ENCODE measurements at regions not wholly inside any gene's neighbourhood (a gene's known extent, or its start where the extent isn't known, plus 50 kb on each side); places are given as distances from the start of the nearest gene placed in this dataset.

GRCh38 chr13:111622051-111622531 is 301.6 kb downstream of the TEX29 start:
- Histone ChIP-seq H3K36me3 (ENCODE audit: insufficient read depth, low read length) (no peaks in the 10 kb centered on the region), H3K27ac (ENCODE audit: low read depth, low read length) (no peak overlapping the region), H3K4me1 (ENCODE audit: insufficient read depth, low read length) (no peaks in the 10 kb centered on the region), H3K27me3 (ENCODE audit: insufficient read depth, low read length, poor library complexity, severe bottlenecking) (no peaks in the 10 kb centered on the region), H3K9me3 (ENCODE audit: low read length) (no peaks in the 10 kb centered on the region), H3K4me3 (ENCODE audit: low read length) (no peak overlapping the region)
- H3K36me3 Mint-ChIP-seq = no peaks in the 10 kb centered on the region
- no peak overlapping the region for H3K27ac Mint-ChIP-seq
- H3K27me3 Mint-ChIP-seq = peaks cover 0 to 1% of the 10 kb centered on the region in 2 donors
- H3K4me1 Mint-ChIP-seq = no peaks in the 10 kb centered on the region
- CTCF ChIA-PET = no interaction called here
- no peaks in the 10 kb centered on the region for H3K9me3 Mint-ChIP-seq
- no peak overlapping the region for H3K4me3 Mint-ChIP-seq
- POLR2A ChIA-PET = no interaction called here
- no peak for DNase-seq

- H3K27ac Mint-ChIP-seq = no peak overlapping the region
- DNase-seq = no peak
- ChIA-PET CTCF (no interaction called here), POLR2A (no interaction called here)
- Histone ChIP-seq H3K27ac (ENCODE audit: low read depth, low read length) (no peak overlapping the region), H3K4me1 (ENCODE audit: insufficient read depth, low read length) (no peaks in the 10 kb centered on the region), H3K9me3 (ENCODE audit: low read length) (no peaks in the 10 kb centered on the region), H3K4me3 (ENCODE audit: low read length) (no peak overlapping the region), H3K36me3 (ENCODE audit: insufficient read depth, low read length) (no peaks in the 10 kb centered on the region), H3K27me3 (ENCODE audit: insufficient read depth, low read length, poor library complexity, severe bottlenecking) (no peaks in the 10 kb centered on the region)
- no peak overlapping the region for H3K4me3 Mint-ChIP-seq
- H3K27me3 Mint-ChIP-seq = peaks cover 0 to 1% of the 10 kb centered on the region in 2 donors
- no peaks in the 10 kb centered on the region for H3K4me1 Mint-ChIP-seq
- no peaks in the 10 kb centered on the region for H3K36me3 Mint-ChIP-seq
- no peaks in the 10 kb centered on the region for H3K9me3 Mint-ChIP-seq
Observed at GRCh38 chr13:111623208-111623607, 302.8 kb downstream of the TEX29 start.

GRCh38 chr13:111623743-111624505 is 303.5 kb downstream of the TEX29 start:
- no peaks in the 10 kb centered on the region for H3K9me3 Mint-ChIP-seq
- Histone ChIP-seq H3K9me3 (ENCODE audit: low read length) (no peaks in the 10 kb centered on the region), H3K4me1 (ENCODE audit: insufficient read depth, low read length) (no peaks in the 10 kb centered on the region), H3K27me3 (ENCODE audit: insufficient read depth, low read length, poor library complexity, severe bottlenecking) (no peaks in the 10 kb centered on the region), H3K27ac (ENCODE audit: low read depth, low read length) (no peak overlapping the region), H3K36me3 (ENCODE audit: insufficient read depth, low read length) (no peaks in the 10 kb centered on the region), H3K4me3 (ENCODE audit: low read length) (no peak overlapping the region)
- no peak overlapping the region for H3K27ac Mint-ChIP-seq
- CTCF ChIA-PET = no interaction called here
- no peaks in the 10 kb centered on the region for H3K36me3 Mint-ChIP-seq
- peaks cover 0 to 1% of the 10 kb centered on the region in 2 donors for H3K27me3 Mint-ChIP-seq
- POLR2A ChIA-PET = no interaction called here
- no peak overlapping the region for H3K4me3 Mint-ChIP-seq
- no peaks in the 10 kb centered on the region for H3K4me1 Mint-ChIP-seq
- no peak for DNase-seq

DNA sequence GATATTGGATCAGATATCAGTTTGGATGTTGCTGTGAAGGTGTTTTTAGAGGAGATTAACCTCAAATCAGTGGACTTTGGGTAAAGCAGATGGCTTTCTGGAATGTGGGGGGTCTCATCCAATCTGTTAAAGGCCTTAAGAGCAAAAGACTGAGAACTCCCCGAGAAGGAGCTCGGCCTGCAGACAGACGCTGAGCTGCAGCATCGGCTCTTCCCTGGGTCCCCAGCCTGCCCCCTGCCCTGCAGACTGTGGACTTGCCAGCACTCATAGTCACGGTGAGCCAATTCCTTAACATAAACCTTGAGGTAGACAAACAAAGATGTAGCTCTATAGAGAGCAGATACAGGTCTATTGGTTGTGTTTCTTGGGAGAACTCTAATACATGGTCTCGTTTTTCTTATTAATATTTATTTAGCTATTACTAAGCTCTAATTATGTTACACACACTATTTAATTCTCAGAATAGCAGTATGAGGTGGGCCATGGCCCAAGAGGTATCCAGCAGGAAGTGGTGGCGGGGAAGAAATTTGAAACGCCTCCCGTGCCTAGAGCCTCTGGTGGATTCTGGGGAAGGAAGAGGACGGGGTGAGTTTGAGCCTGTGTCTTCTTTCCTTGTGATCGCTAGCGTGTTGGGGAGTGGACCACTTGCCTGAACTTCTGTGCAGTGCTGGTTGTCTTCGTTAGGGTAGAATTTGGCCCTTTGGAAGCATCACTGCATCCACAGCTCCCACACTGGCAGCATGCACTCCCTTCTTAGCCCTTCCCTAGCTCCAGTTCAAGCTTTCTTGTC is 305.3 kb downstream of the TEX29 start:
- Histone ChIP-seq H3K27ac (ENCODE audit: low read depth, low read length) (no peak overlapping the region), H3K9me3 (ENCODE audit: low read length) (no peaks in the 10 kb centered on the region), H3K4me3 (ENCODE audit: low read length) (no peak overlapping the region), H3K36me3 (ENCODE audit: insufficient read depth, low read length) (no peaks in the 10 kb centered on the region), H3K4me1 (ENCODE audit: insufficient read depth, low read length) (no peaks in the 10 kb centered on the region), H3K27me3 (ENCODE audit: insufficient read depth, low read length, poor library complexity, severe bottlenecking) (no peaks in the 10 kb centered on the region)
- Mint-ChIP-seq H3K27me3 (peaks cover 0 to 1% of the 10 kb centered on the region in 2 donors), H3K4me3 (no peak overlapping the region), H3K4me1 (no peaks in the 10 kb centered on the region), H3K36me3 (no peaks in the 10 kb centered on the region), H3K9me3 (no peaks in the 10 kb centered on the region), H3K27ac (no peak overlapping the region)
- POLR2A ChIA-PET = no interaction called here
- CTCF ChIA-PET = no interaction called here
- no peak for DNase-seq

DNA sequence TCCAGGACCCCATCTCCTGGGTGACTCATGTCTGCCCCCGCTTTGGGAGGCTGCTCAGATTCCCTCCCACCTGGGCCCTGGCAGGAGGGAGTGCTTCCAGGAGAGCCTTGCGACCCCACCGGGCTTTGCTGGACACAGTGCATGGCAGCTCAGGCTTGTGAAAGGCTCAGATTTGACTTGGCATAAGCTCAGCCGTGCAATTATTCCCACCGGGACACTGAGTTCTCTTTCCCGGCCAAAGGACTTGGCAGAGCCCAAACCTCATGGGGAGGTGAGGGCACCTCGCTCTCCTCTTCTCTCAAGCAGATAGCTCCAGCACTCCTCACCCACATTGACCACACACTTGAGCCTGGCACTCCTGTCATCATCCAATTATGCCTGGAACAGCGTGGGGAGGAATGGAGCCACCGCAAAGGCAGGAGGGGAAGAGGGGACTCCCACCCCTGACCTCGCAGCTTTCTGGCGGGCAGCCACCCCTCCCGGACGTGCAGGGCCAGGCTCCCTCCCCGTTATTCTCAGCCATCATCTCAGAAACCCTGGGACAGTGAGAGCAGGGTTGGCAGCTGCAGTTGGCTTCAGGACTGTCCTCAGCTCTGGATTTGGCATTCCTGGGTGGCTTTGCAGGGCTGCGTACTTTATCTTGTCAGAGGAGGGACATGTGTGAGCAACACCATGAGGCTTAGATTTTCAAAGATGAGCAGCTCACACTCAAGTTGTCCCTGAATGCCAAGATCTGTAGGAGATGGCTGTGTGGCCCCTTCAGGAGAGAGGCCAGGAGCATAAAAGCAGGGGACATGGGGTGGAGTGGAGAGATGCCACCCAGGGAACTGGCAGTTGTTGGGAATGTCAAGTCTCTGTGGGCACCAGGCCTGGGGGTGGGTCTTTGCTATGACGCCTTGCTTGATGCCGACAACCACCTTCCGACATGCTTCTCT is 306.2 kb downstream of the TEX29 start:
- Histone ChIP-seq H3K36me3 (ENCODE audit: insufficient read depth, low read length) (no peaks in the 10 kb centered on the region), H3K27me3 (ENCODE audit: insufficient read depth, low read length, poor library complexity, severe bottlenecking) (no peaks in the 10 kb centered on the region), H3K27ac (ENCODE audit: low read depth, low read length) (no peak overlapping the region), H3K4me3 (ENCODE audit: low read length) (no peak overlapping the region), H3K9me3 (ENCODE audit: low read length) (no peaks in the 10 kb centered on the region), H3K4me1 (ENCODE audit: insufficient read depth, low read length) (no peaks in the 10 kb centered on the region)
- CTCF ChIA-PET = no interaction called here
- Mint-ChIP-seq H3K27me3 (peaks cover 0 to 1% of the 10 kb centered on the region in 2 donors), H3K36me3 (no peaks in the 10 kb centered on the region), H3K9me3 (no peaks in the 10 kb centered on the region), H3K4me1 (no peaks in the 10 kb centered on the region), H3K4me3 (no peak overlapping the region), H3K27ac (no peak overlapping the region)
- no peak for DNase-seq
- POLR2A ChIA-PET = no interaction called here

GRCh38 chr13:111627596-111627995 is 307.2 kb downstream of the TEX29 start:
- no peaks in the 10 kb centered on the region for H3K36me3 ChIP-seq (ENCODE audit: insufficient read depth, low read length)
- H3K36me3 Mint-ChIP-seq = no peaks in the 10 kb centered on the region
- H3K4me1 Mint-ChIP-seq = no peaks in the 10 kb centered on the region
- H3K4me3 ChIP-seq (ENCODE audit: low read length) = no peak overlapping the region
- no peaks in the 10 kb centered on the region for H3K4me1 ChIP-seq (ENCODE audit: insufficient read depth, low read length)
- CTCF ChIA-PET = no interaction called here
- H3K27me3 Mint-ChIP-seq = peaks cover 0 to 1% of the 10 kb centered on the region in 2 donors
- no peaks in the 10 kb centered on the region for H3K9me3 ChIP-seq (ENCODE audit: low read length)
- H3K27me3 ChIP-seq (ENCODE audit: insufficient read depth, low read length, poor library complexity, severe bottlenecking) = no peaks in the 10 kb centered on the region
- H3K9me3 Mint-ChIP-seq = peaks cover 0 to 4% (median 0%) of the 10 kb centered on the region in 5 donors
- H3K27ac Mint-ChIP-seq = peak overlapping the region in 1 of 8 donors; percentile 92
- no peak for DNase-seq
- POLR2A ChIA-PET = no interaction called here
- H3K4me3 Mint-ChIP-seq = no peak overlapping the region
- no peak overlapping the region for H3K27ac ChIP-seq (ENCODE audit: low read depth, low read length)

GRCh38 chr13:111629016-111629415 is 308.6 kb downstream of the TEX29 start:
- H3K4me3 Mint-ChIP-seq = no peak overlapping the region
- CTCF ChIA-PET = no interaction called here
- peaks cover 0 to under 1% of the 10 kb centered on the region in 2 donors for H3K27me3 Mint-ChIP-seq
- no peak overlapping the region for H3K27ac ChIP-seq (ENCODE audit: low read depth, low read length)
- no peaks in the 10 kb centered on the region for H3K36me3 ChIP-seq (ENCODE audit: insufficient read depth, low read length)
- DNase-seq = no peak
- H3K4me1 Mint-ChIP-seq = no peaks in the 10 kb centered on the region
- no peaks in the 10 kb centered on the region for H3K9me3 ChIP-seq (ENCODE audit: low read length)
- H3K4me1 ChIP-seq (ENCODE audit: insufficient read depth, low read length) = no peaks in the 10 kb centered on the region
- H3K9me3 Mint-ChIP-seq = peaks cover 0 to 4% (median 0%) of the 10 kb centered on the region in 5 donors
- H3K27ac Mint-ChIP-seq = no peak overlapping the region
- H3K4me3 ChIP-seq (ENCODE audit: low read length) = no peak overlapping the region
- H3K27me3 ChIP-seq (ENCODE audit: insufficient read depth, low read length, poor library complexity, severe bottlenecking) = no peaks in the 10 kb centered on the region
- POLR2A ChIA-PET = no interaction called here
- H3K36me3 Mint-ChIP-seq = no peaks in the 10 kb centered on the region

DNA sequence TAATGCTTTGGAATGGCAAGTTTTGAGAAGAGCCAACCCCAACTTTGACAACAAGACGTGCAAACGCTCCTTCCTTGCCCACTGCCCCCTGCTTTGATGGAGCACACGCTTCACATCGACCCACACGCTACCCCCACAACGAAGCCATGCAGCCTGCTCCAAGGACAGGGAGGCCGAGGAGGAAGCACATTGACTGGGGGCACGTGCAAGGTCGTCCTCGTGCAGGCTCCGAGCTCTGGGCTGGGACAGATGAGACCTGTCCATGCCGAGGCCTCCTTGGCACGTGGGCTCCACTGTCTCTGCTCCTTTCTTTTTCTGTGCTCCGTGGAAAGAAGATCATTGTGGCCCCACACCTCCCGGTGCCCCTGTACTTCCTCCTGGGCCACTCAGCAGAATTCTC is 309.0 kb downstream of the TEX29 start:
- Mint-ChIP-seq H3K27me3 (no peaks in the 10 kb centered on the region), H3K27ac (no peak overlapping the region), H3K4me3 (no peak overlapping the region), H3K4me1 (no peaks in the 10 kb centered on the region), H3K9me3 (peaks cover 0 to 4% (median 0%) of the 10 kb centered on the region in 5 donors), H3K36me3 (no peaks in the 10 kb centered on the region)
- ChIA-PET POLR2A (no interaction called here), CTCF (no interaction called here)
- H3K9me3 ChIP-seq (ENCODE audit: low read length) = no peaks in the 10 kb centered on the region
- no peaks in the 10 kb centered on the region for H3K4me1 ChIP-seq (ENCODE audit: insufficient read depth, low read length)
- H3K27me3 ChIP-seq (ENCODE audit: insufficient read depth, low read length, poor library complexity, severe bottlenecking) = no peaks in the 10 kb centered on the region
- H3K4me3 ChIP-seq (ENCODE audit: low read length) = no peak overlapping the region
- H3K36me3 ChIP-seq (ENCODE audit: insufficient read depth, low read length) = no peaks in the 10 kb centered on the region
- H3K27ac ChIP-seq (ENCODE audit: low read depth, low read length) = no peak overlapping the region
- DNase-seq = no peak
